GM21367 (cell line): ENCODE measurements at regions not wholly inside any gene's neighbourhood (a gene's known extent, or its start where the extent isn't known, plus 50 kb on each side); places are given as distances from the start of the nearest gene placed in this dataset.

Source experiments
- ATAC-seq: cut with Tn5 transposase; IDR thresholded peaks from one replicate; pipeline ENCODE4 v1.9.1; 2021; ENCODE audit not compliant: unreplicated experiment

DNA sequence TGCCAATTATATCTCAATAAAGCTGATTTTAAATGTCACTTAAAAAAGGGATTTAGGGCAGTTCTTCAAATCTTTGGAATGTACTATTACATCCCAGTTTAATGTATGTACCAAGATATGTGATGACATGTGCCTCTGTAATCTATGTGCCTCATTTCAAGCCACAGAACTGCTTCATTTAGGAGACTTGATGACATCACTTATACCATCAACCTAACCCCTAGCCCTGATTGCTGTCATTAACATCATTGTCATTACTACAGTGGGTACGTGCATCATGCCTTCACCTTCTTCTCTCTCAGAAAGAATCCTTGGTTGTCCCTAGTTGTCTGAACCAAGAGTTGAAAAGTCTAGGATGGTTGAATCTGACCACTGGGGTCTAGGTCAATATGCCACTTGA, 134.3 kb upstream of the RAB11FIP2 start:
- no peak for ATAC-seq

DNA sequence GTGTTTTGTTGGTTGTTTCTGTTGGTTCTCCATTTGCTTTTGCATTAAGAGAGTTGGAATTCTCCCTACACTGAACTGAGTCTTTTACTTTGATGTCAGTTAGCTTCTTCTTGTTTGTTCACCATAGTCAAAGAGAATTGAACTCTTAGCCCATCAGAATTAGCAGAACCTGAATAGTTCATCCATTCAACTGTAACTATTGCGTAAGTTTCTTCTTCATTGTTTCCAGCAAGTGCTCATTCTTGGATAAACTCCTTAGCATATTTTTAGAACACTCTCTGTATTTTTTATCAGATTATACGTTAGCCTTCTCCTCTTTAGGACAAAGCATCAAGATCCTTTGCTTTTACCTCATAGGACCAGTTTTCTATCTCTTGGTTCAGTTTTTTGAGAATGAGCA, 128.4 kb upstream of the RAB11FIP2 start:
- no peak for ATAC-seq

DNA sequence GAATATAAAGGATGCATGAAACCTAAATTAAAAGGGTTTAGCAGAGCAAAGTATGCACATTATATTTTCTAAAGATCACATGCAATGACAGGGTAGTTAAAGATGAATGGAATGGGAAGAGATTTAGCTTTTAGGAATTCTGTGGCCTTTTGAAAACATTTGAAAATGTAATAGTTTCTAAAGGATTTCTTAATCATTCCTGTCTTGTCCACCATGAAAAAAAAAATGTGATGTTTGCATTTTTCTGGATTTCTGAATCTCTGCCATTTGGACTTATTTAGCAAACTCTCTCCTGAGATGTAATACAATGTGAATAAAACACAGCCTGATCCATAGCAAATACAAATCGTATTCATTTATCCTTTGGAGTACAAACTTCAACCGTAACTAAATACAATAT, 126.6 kb upstream of the RAB11FIP2 start:
- no peak for ATAC-seq

DNA sequence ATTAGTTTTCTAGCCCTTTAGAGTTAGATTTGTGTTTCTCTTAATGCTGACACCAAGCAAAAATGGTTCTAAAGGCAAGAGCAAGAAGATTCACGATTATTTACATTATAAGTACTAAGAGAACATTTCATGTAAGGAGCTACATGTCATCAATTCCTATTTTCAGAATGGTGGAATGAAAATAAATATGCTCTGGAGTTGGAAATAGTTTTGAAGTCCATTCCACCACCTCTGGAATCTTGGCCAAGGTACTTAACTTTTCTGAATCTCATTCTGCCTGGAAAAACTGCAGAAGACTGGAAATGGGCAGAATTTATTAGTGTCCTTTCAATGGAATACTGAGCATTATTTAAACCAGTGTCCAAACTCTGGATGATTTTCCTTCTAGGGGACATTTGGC, 125.1 kb upstream of the RAB11FIP2 start:
- ATAC-seq, result no peak

DNA sequence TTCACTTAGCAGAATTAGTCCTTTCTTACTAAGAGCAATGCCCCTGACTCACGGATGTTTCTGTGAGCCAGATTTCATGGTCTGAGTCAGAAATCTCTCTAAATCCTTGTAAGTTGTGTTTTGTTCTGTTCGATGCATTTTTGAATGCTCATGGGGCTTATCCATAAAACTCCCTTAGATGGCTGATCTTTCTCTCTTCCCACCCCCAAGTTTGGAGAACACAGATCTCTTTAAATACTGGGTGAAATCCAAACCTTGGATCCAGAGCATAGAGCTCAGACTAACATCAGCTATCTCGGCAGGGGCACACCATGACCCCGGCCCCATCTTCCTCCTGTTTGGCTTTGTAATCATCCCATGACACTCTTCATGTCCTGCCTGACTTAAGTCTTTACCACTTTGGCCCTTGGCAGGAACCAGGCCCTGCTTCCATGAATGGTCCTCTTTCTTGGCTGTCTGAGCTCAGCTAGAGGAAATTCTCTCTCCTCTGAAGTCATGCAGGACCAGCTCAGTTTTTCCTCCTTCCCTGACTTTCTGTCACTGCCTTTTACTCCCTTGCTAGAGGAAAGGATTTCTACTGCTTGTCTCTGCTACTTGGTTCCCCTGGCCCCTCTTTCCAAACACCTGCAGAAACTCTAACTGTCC, 120.4 kb upstream of the RAB11FIP2 start:
- ATAC-seq, result no peak

DNA sequence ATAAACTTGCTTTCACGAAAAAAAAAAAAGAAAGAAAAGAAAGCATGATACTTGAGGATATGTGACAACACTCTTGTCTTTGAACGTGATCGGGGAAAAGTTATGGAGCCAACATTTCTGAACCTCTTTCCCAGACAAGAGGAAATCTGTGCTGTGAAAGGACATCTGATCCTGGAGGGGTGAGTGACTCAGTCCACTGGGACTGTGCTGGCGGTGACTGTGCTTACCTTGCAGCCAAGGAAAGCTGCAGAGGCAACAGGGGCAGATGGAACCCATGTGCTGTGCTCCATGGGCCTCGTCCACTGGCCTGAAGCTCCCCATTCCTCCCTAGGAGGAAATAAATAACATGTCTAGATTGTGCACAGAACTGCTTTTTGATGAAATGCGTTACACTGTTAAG, 116.5 kb upstream of the RAB11FIP2 start:
- ATAC-seq, result no peak

DNA sequence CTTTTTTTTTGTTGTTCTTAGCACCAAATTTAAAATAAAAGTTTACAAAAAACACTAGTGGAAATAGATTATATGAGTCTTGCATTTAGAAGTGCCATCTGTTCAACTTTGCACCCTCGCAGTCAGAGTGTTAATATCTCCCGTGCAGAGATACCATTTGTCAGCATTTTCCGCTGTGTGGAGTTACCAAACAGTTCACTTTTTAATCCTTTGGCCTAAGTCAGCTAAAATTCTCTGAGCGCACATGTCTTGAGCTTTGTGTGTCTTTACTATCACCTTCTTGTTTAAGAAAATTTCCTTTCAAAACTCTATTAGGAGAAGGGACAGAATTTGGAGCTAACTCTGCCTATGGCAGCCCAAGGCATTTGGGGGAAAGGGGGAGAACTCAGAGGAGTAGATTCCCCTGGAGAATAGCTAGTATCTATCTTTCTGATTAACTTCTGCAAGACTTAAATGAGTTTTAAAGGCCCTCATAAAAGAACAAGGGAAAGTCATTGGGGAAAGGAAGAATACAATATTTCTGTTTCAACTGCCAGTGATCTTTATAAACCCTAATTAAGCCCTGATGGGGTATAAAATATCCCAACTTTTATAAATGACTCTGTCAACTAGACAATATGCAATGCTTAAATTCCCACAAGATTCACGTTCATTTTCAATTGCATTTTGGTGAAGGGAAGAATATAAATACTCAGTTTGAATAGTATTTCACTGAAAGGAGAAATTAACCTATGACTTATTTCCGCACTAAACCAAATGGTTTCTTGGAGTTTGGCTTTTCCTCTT, 114.9 kb upstream of the RAB11FIP2 start:
- no peak for ATAC-seq

DNA sequence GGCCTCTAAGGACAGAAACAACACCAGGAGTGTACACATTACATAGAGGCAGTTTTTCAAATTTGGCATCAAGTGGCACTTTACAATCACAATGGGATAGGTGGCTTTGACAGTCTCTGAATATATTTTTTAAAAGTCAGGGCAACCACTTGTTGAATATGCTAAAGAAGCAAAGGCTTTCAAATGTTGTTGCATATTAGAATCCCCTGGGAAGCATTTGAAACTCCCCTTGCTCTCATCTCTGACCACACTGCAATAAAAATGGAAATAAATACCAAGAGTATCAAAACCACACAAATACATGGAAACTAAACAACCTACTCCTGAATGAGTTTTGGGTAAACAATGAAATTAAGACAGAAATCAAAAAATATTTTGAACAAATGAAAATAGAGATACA, 106.5 kb upstream of the RAB11FIP2 start:
- ATAC-seq, result no peak

DNA sequence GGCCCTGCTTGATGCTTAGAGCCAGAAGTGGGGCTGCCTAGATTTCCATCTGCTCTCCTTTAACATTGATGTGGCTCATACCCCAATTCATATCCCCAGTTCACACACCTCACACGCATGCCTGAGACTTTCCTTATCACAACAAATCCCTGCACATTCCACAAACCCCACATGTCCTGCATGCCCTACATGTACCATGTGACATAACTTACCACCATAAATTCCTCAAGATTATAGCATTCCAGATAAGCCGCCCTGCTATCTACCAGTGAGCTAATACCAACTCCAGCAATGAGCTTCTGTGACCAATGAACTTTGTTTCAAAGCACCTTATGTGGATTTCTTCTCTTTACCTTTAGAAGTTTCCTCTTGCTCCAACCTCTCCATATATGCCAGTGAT, 104.7 kb upstream of the RAB11FIP2 start:
- no peak for ATAC-seq

DNA sequence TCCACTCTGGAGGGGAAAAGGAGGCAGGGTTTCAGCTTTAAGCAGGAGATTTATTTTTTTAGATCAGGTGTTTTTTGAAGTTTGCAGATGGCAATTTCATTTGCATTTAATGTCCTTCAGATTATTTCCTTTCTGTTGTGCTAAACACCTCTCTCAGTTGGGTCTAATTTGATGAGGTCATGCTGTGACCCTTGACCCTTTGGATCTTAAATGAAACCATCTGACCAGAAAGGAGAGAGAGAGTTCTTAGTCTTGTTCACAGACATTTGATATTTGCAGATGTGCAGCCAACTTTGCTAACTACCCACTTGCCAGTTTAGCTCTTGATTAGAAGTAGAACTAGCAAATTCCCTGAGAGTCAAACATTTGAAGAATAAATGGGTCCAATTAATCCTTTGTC, 101.5 kb upstream of the RAB11FIP2 start:
- no peak for ATAC-seq

DNA sequence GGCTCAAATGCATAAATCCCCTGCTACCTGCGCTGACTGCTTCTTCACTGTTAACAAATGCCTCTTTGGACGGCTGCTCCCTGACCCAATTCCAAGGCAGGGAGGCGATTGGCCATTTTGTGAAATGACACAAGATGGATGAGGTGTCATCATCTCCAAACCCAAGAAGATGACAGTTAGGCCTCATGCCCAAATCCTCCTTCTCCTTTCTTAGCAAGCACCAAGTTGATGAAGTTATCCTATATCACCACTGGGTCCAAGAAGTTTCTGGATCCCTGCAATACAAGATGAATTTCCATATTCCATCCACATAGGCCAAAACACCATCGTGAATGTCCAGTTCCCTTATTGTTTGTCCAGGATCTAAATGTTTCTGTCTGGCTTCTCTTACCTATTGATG, 98.5 kb upstream of the RAB11FIP2 start:
- no peak for ATAC-seq

DNA sequence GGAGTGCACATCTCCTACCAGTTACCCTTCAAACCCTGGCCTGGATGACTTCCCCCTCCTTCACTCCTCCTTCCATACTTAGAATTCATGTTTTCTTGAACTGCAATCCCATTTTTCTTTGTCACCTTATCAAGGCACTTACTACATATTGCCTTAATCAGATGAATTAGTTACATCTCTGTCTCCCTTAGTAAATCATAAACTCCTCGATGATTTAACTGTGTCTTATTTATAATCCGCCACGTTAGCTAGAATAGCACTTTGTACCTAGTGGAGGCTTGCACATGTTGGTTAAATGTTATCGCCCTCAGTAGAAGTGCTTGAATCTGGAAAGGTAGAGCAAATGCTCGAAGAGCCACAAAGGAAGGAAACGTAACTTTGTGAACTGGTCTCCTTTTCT, 94.7 kb upstream of the RAB11FIP2 start:
- ATAC-seq, result no peak

DNA sequence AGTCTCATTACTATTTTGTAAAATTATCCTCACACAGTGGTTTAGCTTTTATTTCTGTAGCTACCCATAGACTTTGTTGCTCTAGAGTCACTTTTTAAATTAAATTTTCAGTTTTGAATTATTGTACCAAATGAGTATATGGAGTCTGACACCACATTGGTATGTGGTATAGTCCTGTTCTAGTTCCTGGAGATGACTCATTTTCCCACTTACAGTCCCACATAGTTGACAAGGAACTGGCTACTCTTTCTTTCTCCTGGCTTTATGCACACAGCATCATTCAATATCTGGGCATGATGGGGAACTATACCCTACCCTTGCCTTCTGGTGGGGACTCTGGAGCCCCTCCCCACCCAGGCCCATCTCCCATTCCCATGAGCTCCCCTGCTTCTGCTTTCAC, 92.6 kb upstream of the RAB11FIP2 start:
- no peak for ATAC-seq

DNA sequence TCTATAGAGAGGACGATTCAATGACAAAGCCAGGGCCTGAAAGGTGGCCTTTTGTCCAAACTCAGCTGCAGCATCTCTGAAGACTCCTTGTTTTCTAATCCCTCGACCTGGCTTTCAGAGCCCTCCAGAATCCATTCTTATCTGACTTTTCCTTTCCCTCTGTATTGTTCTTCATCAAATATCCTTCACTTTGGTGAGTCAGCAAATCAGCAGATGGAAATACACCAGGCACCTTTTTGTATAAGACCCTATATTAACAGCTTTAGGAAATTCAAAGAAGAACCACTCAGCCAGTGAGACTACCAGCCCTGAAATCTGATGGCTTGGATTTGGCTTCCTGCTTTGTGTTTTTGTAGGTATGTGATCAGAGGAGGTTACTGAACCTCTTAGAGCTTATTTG, 81.9 kb upstream of the RAB11FIP2 start:
- ATAC-seq, result no peak

DNA sequence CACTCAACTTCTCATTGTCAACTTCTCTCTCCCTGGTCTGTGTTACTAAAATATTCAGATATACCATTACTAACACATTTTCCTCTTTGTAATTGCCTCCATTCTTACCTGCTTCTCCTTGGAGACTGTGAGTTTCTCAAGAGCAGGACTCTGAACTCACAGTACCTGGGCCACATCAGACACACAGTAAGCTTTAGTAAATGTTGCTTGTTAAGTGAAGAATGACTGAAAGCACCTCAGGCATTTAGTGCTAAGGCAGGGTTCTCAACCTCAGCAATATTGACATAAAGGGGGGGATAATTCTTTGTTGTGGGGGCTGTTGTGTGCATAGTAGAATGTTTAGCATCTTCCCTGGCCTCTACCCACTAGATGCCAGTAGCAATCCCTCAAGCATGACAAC, 72.0 kb upstream of the RAB11FIP2 start:
- no peak for ATAC-seq

DNA sequence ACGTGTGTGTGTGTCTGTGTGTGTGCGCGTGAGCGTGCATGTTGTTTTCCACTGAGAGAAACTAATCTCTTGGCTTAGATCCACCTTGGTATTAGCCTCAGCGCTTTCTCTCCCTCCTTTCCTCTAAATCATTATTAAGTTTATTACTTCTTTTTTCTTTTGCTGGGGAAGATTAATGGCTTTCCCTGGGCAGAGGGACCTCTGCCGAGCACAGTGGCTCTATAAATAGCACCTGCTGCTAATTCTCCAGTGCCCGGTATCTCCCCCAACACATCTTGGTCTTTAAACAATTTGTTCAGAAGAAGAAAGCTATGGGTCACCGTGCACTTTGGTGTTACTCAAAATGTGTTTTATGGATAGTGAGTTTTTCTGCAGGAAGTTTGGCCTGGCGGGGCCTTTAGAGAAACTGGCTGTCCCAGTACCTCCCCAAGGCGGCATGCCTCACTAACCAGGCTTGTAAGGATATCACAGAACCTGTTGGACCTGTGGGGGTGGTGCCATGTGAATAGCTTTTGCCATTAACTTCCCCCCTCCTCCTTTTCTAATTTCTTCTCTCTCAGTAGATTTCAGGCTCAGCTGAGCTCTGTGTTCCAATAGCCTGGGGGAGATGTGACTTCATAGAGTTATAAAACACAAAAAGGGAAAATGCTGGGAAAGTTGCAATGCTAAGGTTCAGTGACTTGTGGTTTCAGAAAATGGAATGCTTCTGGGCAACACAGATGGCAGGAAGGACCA, 70.1 kb upstream of the RAB11FIP2 start:
- ATAC-seq, result no peak

DNA sequence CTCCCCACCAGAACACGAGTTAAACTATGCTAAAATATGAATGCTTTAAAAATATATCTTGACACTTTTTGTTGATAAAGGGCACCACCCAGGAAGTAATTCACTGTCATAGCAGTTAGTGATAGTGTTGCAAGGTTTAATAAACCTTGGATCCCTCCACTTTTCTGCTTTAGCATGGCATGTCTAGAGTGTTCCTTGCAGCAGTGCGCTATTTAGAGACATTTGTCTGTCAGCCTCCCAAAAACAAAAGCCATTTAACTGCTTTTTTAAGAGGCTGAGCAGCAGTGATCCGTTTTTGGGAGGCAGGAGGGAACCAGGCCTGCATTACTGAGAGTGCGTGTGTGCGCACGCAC, 69.6 kb upstream of the RAB11FIP2 start:
- no peak for ATAC-seq

DNA sequence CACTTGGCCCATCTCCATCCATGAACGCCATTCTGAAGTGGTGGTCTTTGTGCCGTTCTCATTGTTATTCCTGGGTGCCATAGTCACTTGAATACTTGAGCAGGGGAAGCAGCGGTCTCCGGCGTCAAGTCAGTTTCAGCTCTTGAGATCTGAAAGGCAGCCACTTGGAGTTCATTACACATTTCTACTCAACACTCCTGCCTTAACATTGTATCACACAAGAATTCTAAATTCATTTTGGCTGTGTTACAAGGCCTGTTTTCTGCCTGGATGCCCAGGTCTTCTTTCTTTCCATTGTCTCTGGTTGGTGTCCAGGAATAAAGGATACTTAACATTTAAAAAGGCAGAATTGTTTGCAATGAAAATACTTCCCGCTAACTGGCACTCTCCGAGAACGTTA, 69.0 kb upstream of the RAB11FIP2 start:
- no peak for ATAC-seq

DNA sequence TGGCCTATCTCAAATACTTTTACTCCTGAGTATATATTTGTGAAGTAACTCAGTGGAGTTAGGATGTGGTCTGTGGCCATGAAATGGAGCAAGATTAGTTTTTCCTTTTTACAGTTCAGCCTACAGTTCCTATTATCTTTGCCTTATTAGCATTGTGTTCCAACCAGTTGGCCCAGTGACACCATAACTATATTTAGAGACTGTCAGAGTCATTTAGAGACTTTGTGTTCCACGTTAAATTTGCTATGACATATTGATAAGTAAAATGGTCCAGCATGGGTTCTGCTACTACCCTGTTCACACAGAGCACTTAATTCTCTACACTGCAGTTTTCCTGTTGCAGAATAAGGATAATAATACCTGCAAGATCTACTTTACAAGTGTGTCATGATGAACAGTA, 68.3 kb upstream of the RAB11FIP2 start:
- ATAC-seq, result no peak

DNA sequence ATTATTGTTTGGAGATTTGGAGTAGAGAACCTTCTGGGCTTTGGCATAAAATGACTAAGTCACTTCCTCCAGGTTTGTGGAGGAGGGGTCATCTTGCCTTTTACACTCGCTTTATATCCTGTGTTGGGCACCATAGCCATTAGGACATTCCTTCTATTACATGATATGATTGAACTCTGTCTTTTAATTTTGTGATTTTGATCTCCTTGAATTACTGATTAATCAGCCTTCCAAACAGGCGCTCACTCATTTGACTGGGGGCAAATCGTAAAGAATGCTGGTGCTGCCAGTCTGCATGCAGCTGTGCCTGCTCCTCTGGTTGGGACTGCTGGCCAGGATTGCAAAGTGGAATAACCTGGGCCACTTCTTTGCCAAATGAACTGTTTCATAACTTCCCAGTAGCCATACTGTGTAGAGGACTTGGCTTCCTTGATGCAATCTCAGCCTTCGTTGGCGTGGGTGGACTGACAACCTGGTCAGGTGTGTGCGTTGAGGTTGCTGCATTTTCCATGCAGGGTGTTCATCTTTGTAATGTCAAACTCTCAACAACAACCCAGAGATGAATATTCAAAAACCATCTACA, 65.9 kb upstream of the RAB11FIP2 start:
- ATAC-seq, result no peak

DNA sequence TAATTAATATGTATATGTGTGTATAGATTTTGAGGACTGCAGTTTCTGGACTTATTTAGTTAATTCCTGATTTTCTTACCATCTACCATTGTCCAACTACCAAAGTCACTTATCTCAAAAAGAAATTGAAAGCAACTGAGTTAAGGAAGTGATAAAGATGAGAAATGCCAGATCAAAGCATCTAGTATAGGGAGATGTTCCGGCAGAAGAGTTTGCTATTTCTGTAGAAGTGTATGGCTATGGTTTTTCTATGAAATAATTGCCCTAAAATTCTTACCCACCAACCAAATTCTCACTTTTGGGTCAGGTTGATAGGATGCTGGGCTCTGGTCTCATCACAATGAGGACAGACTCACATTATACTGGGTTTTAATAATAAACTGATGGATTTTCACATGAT, 64.0 kb upstream of the RAB11FIP2 start:
- ATAC-seq, result no peak
